Gastroesophageal sphincter (tissue), 3 donors: ENCODE measurements at regions not wholly inside any gene's neighbourhood (a gene's known extent, or its start where the extent isn't known, plus 50 kb on each side); places are given as distances from the start of the nearest gene placed in this dataset.

Experiments used
- CTCF ChIP-seq, 4 experiments: fragments of 200-600 bp in 2 of 4; fragments of 450-650 bp in 2 of 4; sonication (generic) in 1 of 4; IDR thresholded peaks; one replicate each; pipeline ENCODE4 v1.5.1; 2017 to 2019; ENCODE audit warnings: antibody characterized with exemption in 4 of 4, mild to moderate bottlenecking in 2 of 4, moderate library complexity in 2 of 4
- POLR2A ChIP-seq, 2 donors: fragments of 450-650 bp; IDR thresholded peaks; one replicate each; pipeline ENCODE4 v1.6.1; 2017; ENCODE audit warnings: antibody characterized with exemption in 2 of 2, mild to moderate bottlenecking in 2 of 2, moderate library complexity in 1 of 2

GRCh38 chr6:76843054-76843822, 620.1 kb downstream of the HTR1B start:
- no peak for TF ChIP-seq CTCF (IDR thresholded peaks at IDR 0.05)
- no peak for TF ChIP-seq POLR2A (IDR thresholded peaks at IDR 0.05)
